Rectal smooth muscle tissue (tissue), 1 donor: ENCODE measurements at regions not wholly inside any gene's neighbourhood (a gene's known extent, or its start where the extent isn't known, plus 50 kb on each side); places are given as distances from the start of the nearest gene placed in this dataset.
"Not testable (repeated sequence)": the region's sequence is repeated elsewhere in the genome, so short reads cannot be mapped to it uniquely, and the experiment has no call there.

ENCODE experiments used
- H3K27ac ChIP-seq: one replicate; pipeline ENCODE4 v1.7.0; 2013; ENCODE audit warnings: low read depth, low read length, inconsistent platforms
- H3K27me3 ChIP-seq: one replicate; pipeline ENCODE4 v1.7.0; 2013; ENCODE audit warnings: low read length; ENCODE audit not compliant: control insufficient read depth, insufficient read depth
- H3K36me3 ChIP-seq: one replicate; pipeline ENCODE4 v1.7.0; 2013; ENCODE audit warnings: low read length; ENCODE audit not compliant: control insufficient read depth, insufficient read depth
- H3K4me1 ChIP-seq: one replicate; pipeline ENCODE4 v1.7.0; 2013; ENCODE audit warnings: low read length; ENCODE audit not compliant: control insufficient read depth, insufficient read depth
- H3K4me3 ChIP-seq: one replicate; pipeline ENCODE4 v1.7.0; 2013; ENCODE audit warnings: low read length
- H3K9ac ChIP-seq: one replicate; pipeline ENCODE4 v1.7.0; 2013; ENCODE audit warnings: low read length

DNA sequence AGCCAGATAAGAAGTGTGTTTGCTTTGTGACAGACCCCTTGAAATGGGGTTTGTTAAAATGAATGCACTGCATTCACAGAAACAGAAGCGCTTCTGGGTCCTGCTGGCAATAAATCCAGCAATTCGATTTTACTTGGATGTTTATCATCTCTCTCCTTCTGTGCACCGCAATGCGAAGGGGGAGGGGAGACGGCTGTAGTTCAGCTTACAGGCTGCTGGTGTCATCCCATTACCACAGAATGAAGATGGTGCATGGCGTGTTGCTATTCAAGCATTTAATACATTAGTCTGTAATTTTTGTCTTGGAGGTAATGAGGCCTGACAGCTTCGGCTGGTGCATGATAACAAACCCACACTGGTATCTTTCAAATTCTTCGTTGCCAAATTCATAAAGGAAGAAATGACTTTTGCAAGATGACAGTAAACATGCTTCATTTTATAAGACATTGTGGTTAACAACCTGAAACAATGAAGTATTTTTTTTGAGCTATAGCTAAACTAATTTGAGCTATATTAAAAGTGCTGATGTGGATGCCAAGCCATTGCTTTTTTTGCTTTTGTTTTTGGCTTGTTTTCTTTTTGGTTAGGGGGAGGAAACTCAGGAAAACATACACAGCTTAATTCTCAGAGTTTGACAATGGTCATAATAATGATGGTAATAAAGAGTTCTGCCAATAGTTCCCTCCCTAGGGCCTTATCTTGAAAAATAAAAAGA is 418.3 kb downstream of the OTOL1 start:
- no peak overlapping the region for H3K4me3 ChIP-seq
- no peak overlapping the region for H3K9ac ChIP-seq
- no peak overlapping the region for H3K27ac ChIP-seq
- H3K36me3 ChIP-seq: no peaks in the 10 kb centered on the region
- H3K4me1 ChIP-seq: no peaks in the 10 kb centered on the region
- no peaks in the 10 kb centered on the region for H3K27me3 ChIP-seq

DNA sequence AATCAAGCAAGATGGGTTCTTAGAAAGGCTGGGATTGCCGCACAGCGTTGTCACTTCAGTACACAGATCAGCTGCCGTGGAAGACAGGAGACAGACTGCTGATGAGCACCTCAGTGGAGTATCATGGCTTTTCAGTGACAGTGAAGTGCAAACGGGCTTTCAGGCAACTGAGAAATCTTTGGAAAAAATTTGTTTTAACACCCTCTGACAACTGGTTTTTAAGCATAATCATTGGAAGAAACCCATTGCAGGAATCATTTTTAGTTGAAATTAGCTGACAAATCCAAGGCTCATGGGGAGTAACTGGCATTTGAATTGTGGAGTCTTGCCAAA is 418.8 kb downstream of the OTOL1 start:
- no peaks in the 10 kb centered on the region for H3K27me3 ChIP-seq
- H3K36me3 ChIP-seq: no peaks in the 10 kb centered on the region
- H3K4me3 ChIP-seq: no peak overlapping the region
- no peak overlapping the region for H3K27ac ChIP-seq
- H3K4me1 ChIP-seq: no peaks in the 10 kb centered on the region
- no peak overlapping the region for H3K9ac ChIP-seq

DNA sequence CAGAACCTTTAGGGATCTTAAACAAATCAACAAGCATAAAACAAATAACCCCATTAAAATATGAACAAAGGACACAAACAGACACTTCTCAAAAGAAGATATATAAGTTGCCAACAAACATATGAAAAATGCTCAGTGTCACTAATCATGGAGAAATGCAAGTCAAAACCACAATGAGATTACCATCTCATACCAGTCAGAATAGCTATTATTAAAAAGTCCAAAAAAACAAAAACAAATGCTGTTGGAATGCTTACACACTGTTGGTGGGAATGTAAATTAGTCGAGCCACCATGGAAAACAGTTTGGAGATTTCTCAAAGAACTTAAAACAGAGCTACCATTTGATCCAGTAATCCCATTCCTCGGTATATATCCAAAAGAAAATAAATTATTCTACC is 423.6 kb downstream of the OTOL1 start:
- no peak overlapping the region for H3K27ac ChIP-seq
- no peak overlapping the region for H3K9ac ChIP-seq
- H3K4me3 ChIP-seq: no peak overlapping the region
- H3K4me1 ChIP-seq: no peaks in the 10 kb centered on the region
- no peaks in the 10 kb centered on the region for H3K27me3 ChIP-seq
- no peaks in the 10 kb centered on the region for H3K36me3 ChIP-seq

- no peaks in the 10 kb centered on the region for H3K4me1 ChIP-seq
- H3K4me3 ChIP-seq: no peak overlapping the region
- no peak overlapping the region for H3K9ac ChIP-seq
- H3K27ac ChIP-seq: no peak overlapping the region
- H3K36me3 ChIP-seq: no peaks in the 10 kb centered on the region
- H3K27me3 ChIP-seq: no peaks in the 10 kb centered on the region
Measured at GRCh38 chr3:161925749-161926360, 429.2 kb downstream of the OTOL1 start.

DNA sequence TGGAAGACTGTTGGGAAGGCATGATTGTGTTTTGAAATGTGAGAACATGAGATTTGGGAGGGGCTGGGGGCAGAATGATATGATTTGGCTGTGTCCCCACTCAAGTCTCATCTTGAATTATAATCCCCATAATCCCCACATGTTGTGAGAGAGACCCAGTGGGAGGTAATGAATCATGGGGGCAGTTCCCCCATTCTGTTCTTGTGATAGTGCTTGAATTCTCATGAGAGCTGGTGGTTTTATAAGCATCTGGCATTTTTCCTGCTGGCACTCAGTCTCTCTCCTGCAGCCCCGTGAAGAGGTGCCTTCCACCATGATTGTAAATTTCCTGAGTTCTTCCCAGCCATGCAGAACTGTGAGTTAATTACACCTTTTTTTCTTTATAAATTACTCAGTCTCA is 430.5 kb downstream of the OTOL1 start:
- no peaks in the 10 kb centered on the region for H3K4me1 ChIP-seq
- no peak overlapping the region for H3K27ac ChIP-seq
- H3K9ac ChIP-seq: no peak overlapping the region

GRCh38 chr3:161939918-161940620 is 443.5 kb downstream of the OTOL1 start:
- Histone ChIP-seq H3K36me3 (no peaks in the 10 kb centered on the region), H3K27me3 (no peaks in the 10 kb centered on the region), H3K27ac (peak overlapping the region; percentile 1), H3K4me1 (peaks cover 9% of the 10 kb centered on the region), H3K9ac (no peak overlapping the region), H3K4me3 (peak overlapping the region; percentile 19)

More for the DNA sequence above, 430.5 kb downstream of the OTOL1 start:
- no peaks in the 10 kb centered on the region for H3K27me3 ChIP-seq
- no peak overlapping the region for H3K4me3 ChIP-seq
- H3K36me3 ChIP-seq: no peaks in the 10 kb centered on the region

DNA sequence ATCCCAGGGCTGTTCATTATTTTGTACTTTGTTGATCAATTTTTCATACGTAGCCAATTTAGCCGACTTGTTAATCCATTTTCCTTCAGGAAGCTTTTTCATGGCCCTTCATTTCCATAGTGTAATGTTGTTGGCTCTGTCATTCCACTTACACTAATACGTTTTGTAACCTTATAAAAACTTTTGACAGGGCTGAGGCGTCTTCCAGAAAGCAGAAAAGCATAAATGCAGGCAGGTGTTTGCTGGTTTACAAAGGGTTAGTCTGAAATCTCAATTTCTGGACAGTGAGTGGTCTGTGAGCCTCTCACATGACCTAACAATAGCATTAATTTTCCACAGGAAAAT is 444.0 kb downstream of the OTOL1 start:
- no peak overlapping the region for H3K9ac ChIP-seq
- H3K36me3 ChIP-seq: no peaks in the 10 kb centered on the region
- H3K4me3 ChIP-seq: no peak overlapping the region
- H3K27me3 ChIP-seq: no peaks in the 10 kb centered on the region
- peaks cover 9% of the 10 kb centered on the region for H3K4me1 ChIP-seq
- no peak overlapping the region for H3K27ac ChIP-seq

DNA sequence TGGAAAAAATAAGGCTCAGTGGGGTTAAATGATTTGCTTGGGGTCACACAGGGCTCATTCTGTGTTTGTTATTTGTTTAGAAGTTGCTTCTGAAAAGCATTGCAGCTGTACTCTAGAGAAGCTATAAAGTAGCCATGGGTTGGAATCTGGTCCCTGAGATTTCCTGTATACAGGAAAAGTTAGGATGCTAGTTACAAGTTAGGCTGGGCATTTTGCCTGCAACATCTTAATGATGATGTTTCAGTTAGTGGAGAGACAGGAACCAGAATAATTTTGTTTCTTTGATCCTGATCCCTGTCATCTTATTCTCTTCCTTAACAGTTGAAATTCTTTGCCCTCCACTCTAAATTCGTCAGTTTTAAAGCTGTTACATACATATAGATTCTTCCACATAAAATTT is 445.3 kb downstream of the OTOL1 start:
- H3K4me1 ChIP-seq: peaks cover 9% of the 10 kb centered on the region
- no peak overlapping the region for H3K27ac ChIP-seq
- H3K36me3 ChIP-seq: no peaks in the 10 kb centered on the region
- no peak overlapping the region for H3K9ac ChIP-seq
- H3K27me3 ChIP-seq: no peaks in the 10 kb centered on the region
- no peak overlapping the region for H3K4me3 ChIP-seq

GRCh38 chr3:161943801-161944345 is 447.3 kb downstream of the OTOL1 start:
- not testable (repeated sequence) for H3K4me3 ChIP-seq, H3K27me3 ChIP-seq

GRCh38 chr3:161946443-161946960 is 449.9 kb downstream of the OTOL1 start:
- Histone ChIP-seq H3K4me1 (no peaks in the 10 kb centered on the region), H3K9ac (no peak overlapping the region), H3K4me3 (no peak overlapping the region), H3K36me3 (no peaks in the 10 kb centered on the region), H3K27me3 (no peaks in the 10 kb centered on the region), H3K27ac (no peak overlapping the region)

More at GRCh38 chr3:161943801-161944345, 447.3 kb downstream of the OTOL1 start:
- H3K36me3 ChIP-seq, H3K4me1 ChIP-seq, H3K27ac ChIP-seq, H3K9ac ChIP-seq: not testable (repeated sequence)

DNA sequence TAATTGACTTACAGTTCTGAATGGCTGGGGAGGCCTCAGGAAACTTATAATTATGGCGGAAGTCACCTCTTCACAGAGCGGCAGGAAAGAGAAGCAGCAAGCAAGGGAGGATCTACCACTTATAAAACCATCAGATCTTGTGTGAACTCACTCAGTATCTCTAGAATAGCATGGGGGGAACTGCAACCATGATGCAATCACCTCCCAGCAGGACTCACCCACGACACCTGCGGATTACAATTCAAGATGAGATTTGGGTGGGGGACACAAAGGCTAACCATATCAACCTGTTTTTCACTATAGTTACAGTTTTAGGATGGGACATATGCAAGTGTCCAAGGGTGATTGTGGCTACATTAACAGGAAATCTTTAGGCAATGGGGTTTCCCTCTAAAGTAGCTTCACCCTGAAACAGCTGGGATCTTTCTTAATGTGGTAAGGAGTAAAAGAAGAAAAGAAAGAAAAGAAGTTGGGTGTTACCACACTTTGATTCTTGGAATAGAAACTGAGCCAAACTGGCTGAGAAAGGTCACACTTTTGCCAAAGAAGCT is 453.8 kb downstream of the OTOL1 start:
- Histone ChIP-seq H3K4me3 (no peak overlapping the region), H3K27me3 (no peaks in the 10 kb centered on the region), H3K4me1 (no peaks in the 10 kb centered on the region), H3K9ac (no peak overlapping the region), H3K27ac (no peak overlapping the region), H3K36me3 (no peaks in the 10 kb centered on the region)

- Histone ChIP-seq H3K4me3 (no peak overlapping the region), H3K27ac (no peak overlapping the region)
Measured at GRCh38 chr3:161957467-161957866, 460.9 kb downstream of the OTOL1 start.

More at GRCh38 chr3:161957467-161957866, 460.9 kb downstream of the OTOL1 start:
- H3K4me1 ChIP-seq: no peaks in the 10 kb centered on the region
- no peaks in the 10 kb centered on the region for H3K27me3 ChIP-seq
- no peaks in the 10 kb centered on the region for H3K36me3 ChIP-seq
- H3K9ac ChIP-seq: no peak overlapping the region
